ENCODE measurements at regions not wholly inside any gene's neighbourhood (a gene's known extent, or its start where the extent isn't known, plus 50 kb on each side); places are given as distances from the start of the nearest gene placed in this dataset.

GRCh38 chr14:39984323-39984722 is 552.1 kb upstream of the FBXO33 start:
- DNase-seq (ENCODE audit: low read depth), result no peak

DNA sequence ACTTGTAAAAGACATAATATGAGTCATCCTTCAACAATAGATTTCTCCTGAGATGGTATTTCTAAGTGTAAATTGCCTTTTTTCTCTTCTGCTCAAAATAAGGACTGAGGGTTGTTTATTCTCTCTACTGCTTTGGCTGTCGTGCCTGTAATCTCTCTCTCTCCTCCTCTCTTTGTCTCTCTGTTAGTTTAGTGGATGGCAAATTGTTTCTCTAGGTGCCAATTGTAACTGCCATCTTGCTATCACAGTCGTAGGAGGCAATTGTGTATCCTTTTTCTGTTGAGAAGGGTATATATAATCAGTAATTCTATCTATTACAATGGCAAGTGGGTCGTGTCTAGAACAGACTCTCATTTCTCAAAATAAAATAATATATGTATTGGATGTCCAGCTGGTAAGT is 545.0 kb upstream of the FBXO33 start:
- no peak for DNase-seq (ENCODE audit: low read depth)

GRCh38 chr14:39974036-39974435 is 541.8 kb upstream of the FBXO33 start:
- no peak for DNase-seq (ENCODE audit: low read depth)

DNA sequence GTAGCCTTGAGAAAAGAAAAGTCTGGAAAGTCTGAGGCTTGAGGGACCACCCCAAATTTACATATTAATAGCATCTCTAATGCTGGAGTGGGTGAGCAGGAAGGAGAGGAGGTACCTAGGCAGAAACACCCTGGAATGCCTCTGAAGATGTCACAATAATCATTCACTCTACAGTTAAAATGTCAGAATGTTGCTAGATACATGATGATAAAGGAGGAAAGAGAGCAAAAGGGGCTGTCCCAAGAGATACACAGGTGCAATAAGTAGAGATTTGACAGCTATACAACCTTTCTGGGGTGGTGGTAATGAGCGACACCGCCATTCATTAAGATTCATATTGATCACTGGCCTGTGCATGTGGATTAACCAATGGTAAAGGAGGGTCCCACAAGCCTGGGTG is 540.5 kb upstream of the FBXO33 start:
- no peak for DNase-seq (ENCODE audit: low read depth)

DNA sequence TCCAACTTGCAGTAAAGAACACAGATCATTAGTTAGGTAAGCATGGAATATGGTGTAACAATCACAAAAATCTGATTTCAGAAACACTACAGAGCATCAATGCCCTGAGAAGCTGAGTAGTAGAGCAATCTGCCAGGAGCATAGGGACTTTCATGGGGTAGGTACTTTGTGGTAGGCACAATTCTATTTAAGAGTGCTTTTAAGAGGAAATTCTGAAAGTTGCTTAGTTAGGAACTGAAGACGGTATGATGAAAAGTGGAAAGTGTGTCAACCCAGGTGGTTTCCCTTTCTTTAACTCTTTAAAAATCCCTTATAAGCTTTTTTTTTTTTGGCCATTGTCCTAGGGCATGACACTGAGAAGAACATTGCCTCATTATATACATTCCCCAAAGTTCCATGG is 535.7 kb upstream of the FBXO33 start:
- DNase-seq (ENCODE audit: low read depth), result no peak

- no peak for DNase-seq (ENCODE audit: low read depth)
Measured at GRCh38 chr14:39957987-39958386, 525.8 kb upstream of the FBXO33 start.

DNA sequence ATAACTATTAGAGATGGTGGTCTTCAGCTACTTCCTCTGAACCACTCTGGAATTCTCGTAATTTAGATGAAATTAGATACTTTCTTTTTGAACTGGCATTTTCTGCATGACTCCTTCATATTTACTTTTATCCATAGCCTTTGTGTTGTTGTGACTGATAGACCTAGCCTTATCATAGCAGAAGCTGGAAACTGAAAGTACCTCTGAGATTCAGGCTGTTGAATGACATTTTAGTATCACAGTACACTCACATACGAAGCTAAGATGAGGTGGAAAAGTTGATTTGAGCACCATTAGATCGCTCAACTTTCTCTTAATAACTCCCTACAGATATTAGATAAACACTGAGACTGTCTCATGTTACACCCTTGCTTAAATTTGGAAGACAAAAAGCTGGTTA is 525.1 kb upstream of the FBXO33 start:
- DNase-seq (ENCODE audit: low read depth), result no peak

DNA sequence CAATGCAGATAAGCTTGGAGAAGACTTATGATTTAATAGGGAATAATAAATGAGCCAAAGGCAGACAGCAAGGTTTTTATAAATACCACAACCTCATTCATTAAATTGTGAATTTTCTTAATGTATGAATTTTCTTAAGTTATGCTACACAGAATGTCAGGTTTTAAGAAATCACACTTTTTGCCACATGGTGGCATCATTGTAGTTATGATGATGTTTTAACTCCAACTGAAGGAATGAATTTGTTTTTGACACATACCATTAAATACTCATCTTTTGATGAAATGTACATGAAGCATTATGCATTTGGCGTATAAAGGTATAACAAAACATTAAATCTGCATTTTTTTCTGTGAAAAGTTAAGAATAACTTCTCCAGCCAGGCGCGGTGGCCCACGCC is 524.1 kb upstream of the FBXO33 start:
- no peak for DNase-seq (ENCODE audit: low read depth)

DNA sequence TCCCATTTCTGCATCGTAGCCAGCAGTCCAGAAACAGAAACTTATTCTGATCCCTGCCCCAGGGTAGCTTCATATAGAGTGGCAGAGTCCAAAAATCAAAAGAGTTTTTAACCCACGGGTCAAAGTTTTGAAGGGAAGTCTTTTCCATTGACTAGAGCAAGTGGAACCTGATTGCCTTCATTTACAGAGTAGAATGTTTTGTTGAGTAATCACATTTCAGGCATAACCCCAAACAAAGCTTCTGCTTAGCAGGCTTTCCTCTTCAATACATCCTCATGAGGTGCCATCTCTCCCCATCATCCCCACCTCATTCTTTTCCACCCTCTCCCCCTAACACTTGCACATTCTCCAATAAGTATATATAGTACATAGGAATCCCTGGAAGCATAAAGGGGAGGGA is 516.0 kb upstream of the FBXO33 start:
- no peak for DNase-seq (ENCODE audit: low read depth)

- no peak for DNase-seq (ENCODE audit: low read depth)
Measured at GRCh38 chr14:39946807-39947206, 514.6 kb upstream of the FBXO33 start.

DNA sequence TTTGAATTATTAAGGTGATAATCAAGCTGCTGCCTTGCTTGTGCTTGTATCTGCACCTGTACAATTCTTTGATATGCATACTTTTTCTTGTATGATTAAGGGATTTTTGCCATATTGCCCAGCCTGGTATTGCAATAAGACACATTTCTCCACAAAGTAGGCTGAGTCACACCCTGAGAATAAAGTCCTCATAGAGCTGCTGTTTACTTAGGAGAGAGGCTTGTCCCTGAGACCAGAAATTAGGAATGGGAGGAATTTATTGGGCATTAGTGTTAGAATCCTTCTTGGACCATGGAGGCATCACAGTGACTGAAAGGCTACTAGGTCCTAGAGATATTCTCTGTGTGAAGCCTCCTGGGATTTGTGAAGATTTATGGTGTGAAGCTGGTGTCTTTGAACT is 506.8 kb upstream of the FBXO33 start:
- no peak for DNase-seq (ENCODE audit: low read depth)

GRCh38 chr14:39912192-39913100 is 480.2 kb upstream of the FBXO33 start:
- no peak for DNase-seq (ENCODE audit: low read depth)

DNA sequence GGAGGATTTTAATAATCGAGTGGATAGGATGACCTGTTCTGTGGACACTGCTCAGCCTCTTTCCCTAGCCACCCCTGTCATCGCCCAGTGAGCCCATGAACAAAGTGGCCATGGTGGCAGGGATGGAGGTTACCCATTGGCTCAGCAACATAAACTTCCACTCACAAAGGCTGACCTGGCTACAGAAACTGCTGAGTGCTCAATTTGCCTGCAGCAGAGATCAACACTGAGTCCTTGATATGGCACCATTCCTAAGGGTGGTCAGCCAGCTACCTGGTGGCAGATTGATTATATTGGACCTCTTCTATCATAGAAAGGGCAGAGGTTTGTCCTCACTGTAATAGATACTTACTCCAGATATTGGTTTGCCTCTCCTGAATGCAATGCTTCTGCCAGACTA is 465.4 kb upstream of the FBXO33 start:
- no peak for DNase-seq (ENCODE audit: low read depth)

- no peak for DNase-seq (ENCODE audit: low read depth)
Measured at GRCh38 chr14:39890026-39890425, 457.8 kb upstream of the FBXO33 start.

- DNase-seq (ENCODE audit: low read depth), result no peak
Measured at GRCh38 chr14:39884091-39884490, 451.9 kb upstream of the FBXO33 start.

GRCh38 chr14:39880965-39881364 is 448.7 kb upstream of the FBXO33 start:
- DNase-seq (ENCODE audit: low read depth), result no peak

- DNase-seq (ENCODE audit: low read depth), result no peak
Measured at GRCh38 chr14:39880106-39880695, 448.0 kb upstream of the FBXO33 start.

- DNase-seq (ENCODE audit: low read depth), result no peak
Measured at GRCh38 chr14:39877577-39878190, 445.5 kb upstream of the FBXO33 start.

- DNase-seq (ENCODE audit: low read depth), result no peak
Measured at GRCh38 chr14:39876916-39877315, 444.7 kb upstream of the FBXO33 start.

DNA sequence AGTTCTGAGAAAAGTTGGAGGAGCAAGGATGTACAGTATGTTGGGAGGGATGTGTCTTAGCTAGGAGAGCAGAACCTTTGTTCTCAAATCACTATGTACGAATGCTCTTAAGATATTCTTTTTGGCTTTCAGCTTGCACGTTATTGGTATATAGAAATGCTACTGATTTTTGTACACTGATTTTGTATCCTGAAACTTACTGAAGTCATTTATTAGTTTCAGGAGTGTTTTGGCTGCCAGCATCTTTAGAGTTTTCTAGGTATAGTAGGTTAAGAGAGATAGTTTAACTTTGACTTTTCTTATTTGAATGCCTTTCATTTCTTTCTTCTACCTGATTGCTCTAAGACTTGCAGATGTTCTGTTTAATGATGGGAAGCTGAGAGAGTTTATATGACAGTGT is 442.8 kb upstream of the FBXO33 start:
- no peak for DNase-seq (ENCODE audit: low read depth)

DNA sequence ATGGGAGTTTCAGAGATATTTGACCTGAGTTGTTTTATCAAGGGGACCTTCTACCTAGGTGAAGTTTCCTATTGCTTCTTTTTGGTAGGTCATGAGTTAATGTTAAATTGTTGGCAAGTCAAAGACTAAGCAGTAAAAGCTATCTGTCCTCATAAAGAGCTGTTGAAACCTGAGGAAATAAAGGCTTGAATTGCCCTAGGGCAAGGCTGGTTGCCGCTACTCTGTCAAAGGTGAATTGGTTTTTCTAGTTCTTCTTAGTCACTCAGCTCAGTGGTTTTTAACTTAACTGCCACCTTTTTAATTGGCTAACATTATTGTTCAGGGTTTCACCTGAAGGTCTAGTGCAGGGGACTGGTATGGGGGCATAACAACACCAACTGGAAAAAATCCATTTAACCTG is 441.6 kb upstream of the FBXO33 start:
- no peak for DNase-seq (ENCODE audit: low read depth)

DNA sequence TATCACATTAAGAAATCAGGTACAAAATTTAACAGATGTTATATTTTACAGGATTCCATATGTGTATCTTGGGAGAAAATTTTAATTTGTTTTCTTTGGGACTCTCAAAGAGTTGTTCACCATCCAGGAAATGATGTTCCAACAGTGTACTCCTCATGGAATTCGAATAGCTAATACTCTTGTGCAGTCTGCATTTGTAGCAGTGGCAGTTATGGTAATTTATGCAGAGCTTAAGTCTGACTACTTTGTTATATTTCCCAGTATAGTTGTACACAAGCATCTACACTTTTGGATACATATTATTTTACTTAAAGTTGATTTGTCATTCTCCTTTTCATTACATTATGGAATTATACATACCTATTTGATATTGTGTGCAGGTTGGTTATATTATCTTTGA is 436.7 kb upstream of the FBXO33 start:
- no peak for DNase-seq (ENCODE audit: low read depth)

GRCh38 chr14:39868251-39868650 is 436.0 kb upstream of the FBXO33 start:
- DNase-seq (ENCODE audit: low read depth), result no peak

Data from GM04503 (cell line).